NCI-H2107 treated with DMSO at 0.1 percent for 48 hours (cell line): ENCODE measurements at regions not wholly inside any gene's neighbourhood (a gene's known extent, or its start where the extent isn't known, plus 50 kb on each side); places are given as distances from the start of the nearest gene placed in this dataset.
"Not testable (repeated sequence)": the region's sequence is repeated elsewhere in the genome, so short reads cannot be mapped to it uniquely, and the experiment has no call there.

Experiments used
- DNase-seq: peaks from one replicate; lab custom pipeline; 2025; ENCODE audit not compliant: unreplicated experiment; lab: John Stamatoyannopoulos, UW

DNA sequence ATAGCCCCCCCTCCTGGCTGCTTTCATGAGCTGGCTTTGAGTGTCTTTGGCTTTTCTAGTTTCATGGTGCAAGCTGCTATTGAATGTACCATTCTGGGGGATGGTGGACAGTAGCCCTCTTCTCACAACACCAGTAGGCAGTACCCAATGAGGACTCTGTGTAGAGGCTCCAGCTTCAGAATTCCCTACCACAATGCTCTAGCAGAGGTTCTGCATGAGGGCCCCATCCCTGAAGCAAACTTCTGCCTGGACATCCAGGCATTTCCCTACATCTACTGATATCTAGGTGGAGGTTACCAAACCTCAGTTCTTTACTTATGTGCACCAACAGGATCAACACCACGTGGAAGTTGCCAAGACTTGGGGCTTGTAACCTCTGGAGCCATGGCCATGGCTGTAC is 1742.9 kb downstream of the SI start:
- DNase-seq: no peak

DNA sequence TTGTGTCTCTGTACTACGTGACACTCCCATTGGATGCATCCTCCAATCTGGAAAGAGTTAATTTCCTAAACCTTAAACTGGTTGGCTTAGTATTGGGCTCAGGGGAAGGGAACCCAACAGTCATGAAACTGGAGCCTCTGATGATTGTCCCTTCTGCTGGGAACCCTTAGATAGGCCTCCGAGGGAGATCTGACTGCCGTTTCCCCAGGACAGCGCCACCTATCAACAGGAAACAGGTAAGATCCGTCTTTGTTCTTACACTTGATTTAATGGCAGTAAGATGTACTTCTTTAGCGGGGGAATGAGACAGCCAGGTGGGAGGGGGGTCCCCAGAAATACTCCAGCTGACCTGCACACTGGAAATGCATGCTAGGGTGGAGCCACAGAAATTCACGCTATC is 1749.6 kb downstream of the SI start:
- no peak for DNase-seq

DNA sequence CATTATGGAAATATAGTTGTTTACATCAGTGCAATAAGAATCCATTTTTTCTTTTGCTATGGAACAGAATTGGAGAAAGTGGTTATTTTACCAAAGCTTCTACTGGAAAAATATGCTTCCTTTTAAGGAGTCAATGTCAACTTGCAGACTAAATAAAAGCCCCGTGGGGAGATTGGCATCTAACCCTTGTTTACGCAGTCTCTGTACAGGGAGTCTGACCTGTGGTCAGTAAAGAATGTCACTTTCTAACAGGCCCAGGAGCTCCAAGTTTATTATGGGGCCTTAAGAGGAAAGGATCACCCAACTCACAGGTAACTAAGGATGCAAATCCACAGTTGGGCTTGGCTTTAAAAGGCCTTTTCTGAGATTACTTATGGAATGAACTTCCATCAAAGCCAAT is 1751.2 kb downstream of the SI start:
- no peak for DNase-seq

DNA sequence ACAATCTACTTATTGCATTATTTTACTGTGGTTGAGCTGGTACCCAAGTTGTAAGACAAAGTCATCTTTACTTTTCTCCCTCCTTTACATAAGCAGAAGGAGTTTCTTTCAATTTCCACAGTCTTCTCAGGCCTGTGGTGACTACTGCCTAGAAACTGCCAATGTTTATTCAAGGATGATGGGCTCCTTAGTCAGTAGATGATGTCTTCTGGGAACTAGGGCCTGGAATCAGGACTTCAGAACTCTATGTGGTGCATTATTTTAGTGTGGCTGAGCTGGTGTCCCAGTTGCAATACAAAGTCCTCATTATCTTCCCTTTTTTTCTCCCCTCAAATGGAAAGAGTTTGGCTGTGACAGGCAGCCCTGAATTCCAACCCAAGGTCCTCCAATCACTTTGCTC is 1762.5 kb downstream of the SI start:
- no peak for DNase-seq

DNA sequence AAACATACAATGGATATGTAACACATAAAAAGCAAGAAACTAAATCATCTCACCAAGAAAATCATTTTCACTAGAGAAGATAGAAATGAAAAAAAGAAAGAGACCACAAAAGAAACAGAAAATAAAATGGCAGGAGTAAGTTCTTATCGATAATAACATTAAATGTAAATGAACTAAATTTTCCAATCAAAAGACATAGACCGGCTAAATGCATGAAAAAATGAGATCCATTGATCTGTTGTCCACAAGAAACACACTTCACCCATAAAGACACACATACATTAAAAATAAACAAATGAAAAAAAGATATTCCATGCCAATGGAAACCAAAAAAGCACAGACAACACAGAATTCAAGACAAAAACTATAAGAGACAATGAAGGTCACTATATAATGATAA is 1771.9 kb downstream of the SI start:
- DNase-seq: no peak

DNA sequence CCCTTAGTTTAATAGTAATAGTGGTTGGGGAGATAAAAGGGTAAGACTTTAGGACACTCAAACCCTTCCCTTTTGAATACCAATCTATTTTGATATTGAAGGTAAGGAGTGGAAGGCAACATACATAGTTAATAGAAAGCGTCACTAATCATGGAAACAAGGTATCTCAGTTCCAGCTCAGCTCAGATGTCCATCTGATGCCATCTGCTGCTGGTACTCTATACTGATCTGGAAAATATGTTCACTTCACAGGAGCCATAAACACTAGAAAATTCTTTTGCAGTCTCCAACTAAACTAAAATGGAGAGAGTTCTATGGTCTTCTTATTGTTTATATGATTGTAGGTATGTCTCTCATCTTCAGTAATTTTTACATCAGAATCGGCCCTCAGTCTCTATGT is 1777.1 kb downstream of the OTOL1 start:
- DNase-seq: no peak

DNA sequence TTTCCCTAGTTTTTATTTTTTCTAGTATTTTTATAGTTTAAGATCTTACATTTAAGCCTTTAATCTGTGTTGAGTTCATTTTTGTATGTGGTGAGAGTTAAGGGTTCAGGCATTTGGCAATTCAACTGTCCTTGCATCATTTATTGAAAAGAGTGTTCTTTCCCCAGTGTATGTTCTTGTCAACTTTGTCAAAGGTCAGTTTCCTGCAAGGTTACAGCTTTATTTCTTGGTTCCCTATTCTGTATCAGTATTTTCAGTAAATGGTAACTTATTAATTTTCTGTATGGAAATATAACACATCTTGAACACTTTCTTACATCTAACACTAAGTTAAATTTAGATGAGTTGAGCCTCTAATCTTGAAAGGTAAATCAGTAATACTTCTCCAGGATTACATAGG is 1770.1 kb downstream of the OTOL1 start:
- DNase-seq: no peak

DNA sequence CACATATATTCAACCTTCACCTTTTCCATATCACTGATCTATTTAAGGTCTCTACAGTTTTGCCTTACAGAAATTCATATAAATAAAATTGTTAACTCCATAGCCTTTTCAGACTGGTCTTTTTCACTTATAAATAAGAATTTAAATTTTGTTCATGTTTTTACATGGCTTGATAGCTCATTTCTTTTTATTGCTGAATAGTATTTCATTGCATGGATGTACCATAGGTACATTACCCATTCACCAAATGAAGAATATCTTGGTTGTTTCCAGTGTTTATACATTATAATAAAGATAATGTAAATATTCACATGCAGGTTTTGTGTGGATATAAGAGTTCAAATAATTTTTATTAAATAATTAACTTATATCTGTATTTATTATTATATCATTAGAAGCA is 1765.0 kb downstream of the OTOL1 start:
- no peak for DNase-seq

DNA sequence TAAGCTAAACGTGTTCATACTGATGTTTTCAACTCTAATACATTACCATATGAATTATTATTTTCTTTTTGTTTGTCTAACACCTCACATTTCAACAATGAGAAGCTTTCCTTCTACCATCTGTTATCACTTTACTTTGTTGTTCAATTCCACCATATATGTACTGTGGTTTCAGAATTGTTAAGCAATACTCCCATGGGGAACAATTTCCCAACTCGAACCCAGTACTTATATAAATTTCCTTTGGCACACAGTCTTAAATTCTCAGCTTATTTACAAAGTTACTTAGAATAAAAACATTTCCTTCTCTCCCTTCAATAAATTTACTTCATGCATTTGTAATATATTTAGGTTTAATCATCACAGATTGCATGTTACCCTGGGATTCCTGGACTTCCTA is 1764.4 kb downstream of the OTOL1 start:
- no peak for DNase-seq

DNA sequence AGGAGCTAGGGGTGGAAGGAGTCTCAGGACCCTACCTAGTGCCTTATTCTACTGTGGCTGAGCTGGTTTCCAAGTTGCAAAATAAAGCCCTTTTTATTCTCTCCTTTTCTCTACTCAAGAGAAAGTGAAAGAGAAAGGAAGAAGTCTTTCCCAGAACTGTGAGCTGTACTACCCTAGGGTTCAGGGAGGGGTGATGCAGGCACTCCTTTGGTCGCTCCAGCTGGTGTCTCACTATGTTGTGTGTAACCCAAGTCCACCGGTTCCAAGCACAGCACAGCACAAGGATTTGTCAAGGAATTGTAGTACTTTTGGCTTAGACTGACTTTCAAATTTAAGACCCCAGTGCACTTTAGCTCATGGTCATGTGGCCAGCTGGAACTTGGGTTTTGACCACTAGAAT is 1721.7 kb downstream of the OTOL1 start:
- no peak for DNase-seq

DNA sequence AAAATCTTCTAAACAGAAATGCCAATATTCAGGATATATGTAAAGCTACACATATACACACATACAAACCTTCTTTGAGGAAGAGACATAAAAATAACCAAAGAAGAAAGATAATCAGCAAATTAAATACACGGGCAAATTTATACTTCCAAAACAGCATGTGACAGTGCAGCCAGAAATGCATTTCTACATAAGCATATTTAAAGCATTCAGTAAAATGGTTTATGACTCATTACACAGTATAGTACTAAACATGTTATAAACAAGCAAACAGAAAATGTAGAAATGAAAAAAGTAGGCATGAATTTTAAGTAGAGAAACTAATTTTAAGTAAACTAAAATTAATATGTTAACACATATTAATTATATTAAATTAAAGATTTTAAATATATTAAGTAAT is 1717.2 kb downstream of the OTOL1 start:
- no peak for DNase-seq

DNA sequence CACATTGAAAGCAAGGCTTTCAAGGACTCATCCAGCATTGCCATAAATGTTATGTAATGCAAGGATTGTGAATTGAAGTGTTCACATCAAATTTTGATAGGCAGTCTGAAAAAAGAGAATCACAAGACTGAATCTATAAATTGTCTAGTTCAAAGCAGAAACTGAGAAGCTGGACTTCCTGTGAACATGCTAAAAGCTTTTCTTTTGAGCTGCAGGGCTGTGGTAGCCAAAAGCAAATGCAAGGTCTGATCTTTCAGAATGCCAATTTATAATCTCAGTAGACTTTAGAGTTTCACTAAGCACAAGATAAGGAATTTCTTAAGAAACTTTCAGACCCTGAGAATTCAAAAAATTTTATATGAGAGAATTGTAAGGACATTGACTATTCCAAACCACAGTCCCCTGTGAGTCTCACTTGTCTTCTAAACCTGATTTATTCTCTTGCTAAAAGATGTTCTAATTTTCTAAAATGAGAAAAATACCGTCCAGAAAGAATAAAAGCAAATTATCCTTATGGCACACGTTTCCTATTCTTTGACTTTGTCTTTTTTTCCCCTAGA is 1700.3 kb downstream of the OTOL1 start:
- no peak for DNase-seq

DNA sequence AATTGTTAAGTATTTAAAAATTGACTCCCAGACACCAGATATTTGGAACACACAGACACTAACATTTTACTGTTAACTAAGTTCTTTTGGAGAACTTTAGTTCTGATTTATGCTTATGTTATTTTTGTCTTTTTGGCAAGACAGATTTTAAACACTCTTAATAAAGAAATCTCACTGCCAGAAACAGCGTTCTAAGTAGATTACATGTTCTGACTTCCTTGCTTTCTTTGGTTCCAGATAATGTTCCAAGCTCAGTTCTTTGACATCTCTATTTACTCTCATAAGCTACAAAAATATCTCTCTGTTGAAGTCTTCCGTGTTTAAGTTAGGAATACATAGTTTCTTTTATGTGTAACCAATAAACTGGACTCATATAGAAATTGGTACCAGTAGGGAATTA is 1699.6 kb downstream of the OTOL1 start:
- no peak for DNase-seq

DNA sequence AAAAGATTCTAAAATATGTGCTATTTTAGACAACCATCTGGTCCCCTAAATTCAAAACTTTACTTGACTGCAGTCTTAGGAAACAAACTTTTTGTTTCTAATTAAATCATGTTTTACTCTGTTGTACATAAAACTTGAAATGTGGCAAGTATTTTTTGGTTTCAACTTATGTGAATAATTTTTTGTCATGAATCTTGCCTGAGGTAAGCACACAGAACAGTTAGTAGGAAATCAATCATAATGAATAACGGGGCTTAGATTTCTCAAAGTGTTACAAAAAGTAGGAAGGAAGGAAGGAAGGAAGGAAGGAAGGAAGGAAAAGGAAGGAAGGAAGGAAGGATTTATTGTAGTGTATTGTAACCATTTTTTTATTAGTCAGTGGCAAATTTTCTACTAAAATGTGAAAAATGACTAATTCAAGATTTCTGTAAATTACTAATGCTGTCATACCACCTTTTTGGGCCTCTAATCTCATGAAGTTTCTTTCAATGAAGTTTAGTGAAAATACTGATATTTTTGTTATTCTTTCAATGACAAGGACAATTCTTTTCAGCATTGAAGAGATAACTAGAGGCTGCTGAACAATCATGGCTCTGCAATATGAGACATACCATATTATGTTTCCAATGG is 1689.2 kb downstream of the OTOL1 start:
- DNase-seq: no peak

DNA sequence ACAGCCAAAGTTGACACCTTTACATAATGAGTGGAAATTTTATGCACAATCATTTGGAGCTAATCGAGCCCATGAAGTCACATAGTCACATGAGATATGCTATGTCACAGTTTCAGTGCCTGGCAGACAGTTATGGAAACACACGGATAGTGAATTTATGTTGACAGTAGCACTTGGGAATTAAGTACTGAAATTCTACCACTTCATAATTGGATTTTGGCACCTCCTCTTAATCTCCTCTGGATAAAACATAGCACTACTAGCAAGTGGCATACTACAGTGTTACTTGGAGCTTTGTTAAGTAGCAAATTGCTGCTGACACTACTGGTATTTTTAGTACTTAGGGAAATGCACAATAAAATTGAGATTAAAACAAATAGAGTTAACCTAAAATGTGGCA is 1679.4 kb downstream of the OTOL1 start:
- DNase-seq: no peak

DNA sequence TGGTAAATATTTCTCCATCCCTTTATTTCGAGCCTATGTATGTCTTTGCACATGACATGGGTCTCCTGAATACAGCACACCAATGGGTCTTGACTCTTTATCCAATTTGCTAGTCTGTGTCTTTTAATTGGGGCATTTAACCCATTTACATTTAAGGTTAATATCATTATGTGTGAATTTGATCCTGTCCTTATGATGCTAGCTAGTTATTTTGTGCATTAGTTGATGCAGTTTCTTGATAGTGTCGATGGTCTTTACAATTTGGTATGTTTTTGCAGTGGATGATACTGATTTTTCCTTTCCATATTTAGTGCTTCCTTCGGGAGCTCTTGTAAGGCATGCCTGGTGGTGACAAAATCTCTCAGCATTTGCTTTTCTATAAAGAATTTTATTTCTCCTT is 1675.9 kb downstream of the OTOL1 start:
- DNase-seq: not testable (repeated sequence)

DNA sequence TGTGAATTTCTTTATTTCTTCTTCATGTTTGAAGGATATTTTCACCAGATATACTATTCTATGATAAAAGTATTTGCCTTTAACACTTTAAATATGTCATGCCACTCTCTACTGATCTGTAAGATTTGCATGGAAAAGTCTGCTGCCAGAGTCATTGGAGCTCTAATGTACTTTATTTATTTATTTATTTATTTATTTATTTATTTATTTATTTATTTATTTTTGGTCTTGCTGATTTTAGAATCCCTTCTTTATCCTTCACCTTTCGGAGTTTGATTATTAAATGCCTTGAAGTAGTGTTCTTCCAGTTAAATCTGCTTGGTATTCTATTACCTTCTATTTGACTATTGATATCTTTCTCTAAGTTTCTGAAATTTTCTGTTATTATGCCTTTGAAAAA is 1669.6 kb downstream of the OTOL1 start:
- DNase-seq: no peak

DNA sequence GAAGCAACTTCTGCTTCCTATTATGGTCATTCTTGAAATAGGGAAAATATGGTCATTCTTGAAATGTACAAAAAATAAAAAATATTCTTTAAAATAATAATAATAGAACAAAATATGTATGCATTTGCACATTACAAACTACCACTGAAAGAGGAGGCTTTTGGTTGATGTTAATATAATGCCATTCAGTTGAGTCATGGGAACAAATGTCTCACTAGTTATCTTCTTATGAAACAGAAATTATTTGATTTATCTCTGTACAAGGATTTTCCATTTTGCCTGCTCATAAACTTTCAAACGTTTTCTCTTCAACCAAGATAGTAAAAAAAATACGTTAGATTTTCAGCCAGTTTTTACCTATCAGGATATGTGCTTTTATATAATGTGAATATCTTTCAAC is 1662.7 kb downstream of the OTOL1 start:
- no peak for DNase-seq

DNA sequence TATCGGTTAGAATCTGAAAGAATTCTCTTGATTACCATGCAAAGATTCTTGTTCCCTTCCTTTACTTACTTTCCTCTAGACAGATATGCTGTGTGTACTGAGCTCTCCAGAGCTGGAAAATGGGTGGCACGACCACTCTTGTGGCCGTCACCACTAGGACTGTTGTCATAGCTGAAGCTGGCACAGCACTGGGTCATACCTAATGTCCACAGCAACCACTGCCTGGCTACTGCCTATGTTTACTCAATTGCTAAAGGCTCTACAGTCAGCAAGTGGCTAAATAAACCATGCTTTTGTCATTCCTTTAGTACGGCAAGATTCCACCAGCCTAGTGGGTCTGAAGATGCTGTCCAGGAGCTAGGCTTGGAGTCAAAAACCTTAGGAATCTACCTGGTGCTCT is 1643.0 kb downstream of the OTOL1 start:
- no peak for DNase-seq

DNA sequence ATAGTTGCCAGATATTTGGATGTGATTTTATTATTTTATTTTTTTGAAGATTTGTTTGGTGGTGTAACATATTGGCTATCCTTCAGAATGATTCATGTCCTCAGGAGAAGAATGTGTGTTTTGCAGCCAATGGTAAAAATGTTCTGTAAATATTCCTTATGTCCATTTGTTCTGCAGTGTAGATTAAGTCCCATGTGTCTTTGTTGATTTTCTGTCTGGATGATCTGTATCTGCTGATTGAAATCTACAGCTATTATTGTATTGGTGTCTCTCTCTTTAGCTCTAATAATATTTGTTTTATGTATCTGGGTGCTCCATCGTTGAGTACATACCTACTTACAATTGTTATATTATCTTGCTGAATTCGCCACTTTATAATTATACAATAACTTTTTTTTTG is 1641.7 kb downstream of the OTOL1 start:
- no peak for DNase-seq

DNA sequence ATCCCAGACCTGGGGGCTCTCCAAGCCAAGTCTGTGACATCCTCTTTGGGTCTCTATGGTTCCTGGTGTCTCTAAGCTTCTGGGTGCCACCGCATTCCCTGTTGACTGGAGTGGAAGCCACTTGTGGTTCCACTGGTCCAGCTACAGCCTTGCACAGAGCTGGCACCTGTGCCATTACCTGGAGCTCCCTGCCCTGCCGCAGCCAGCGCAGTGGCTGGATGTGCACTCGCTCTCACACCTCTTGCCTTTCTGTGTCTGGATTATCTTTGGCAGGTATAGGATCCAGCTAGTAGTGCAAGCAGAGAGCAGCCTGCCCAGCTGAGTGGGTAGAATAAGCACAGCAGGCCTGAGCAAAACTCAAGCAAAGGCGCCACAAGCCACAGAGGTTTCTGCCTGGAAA is 1635.5 kb downstream of the OTOL1 start:
- DNase-seq: no peak

DNA sequence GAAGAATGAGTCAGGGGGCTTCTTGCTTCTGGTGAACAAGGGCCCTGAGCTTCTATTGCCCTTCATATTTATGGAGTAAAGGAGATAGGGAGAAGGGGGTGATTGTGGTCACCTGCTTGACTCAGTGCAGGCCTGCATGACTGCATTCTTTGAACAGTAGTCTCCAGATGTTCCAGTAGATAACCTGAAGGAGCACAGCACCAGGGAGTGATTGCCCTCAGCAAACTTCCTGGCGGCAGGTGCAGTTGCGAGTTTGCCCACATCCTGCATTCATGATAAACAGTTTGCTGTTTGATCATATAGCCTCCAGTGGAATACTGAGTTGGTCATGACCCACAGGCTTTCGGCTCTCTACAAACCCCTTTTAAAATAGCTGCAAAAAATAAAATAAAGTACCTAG is 1632.7 kb downstream of the OTOL1 start:
- DNase-seq: no peak

DNA sequence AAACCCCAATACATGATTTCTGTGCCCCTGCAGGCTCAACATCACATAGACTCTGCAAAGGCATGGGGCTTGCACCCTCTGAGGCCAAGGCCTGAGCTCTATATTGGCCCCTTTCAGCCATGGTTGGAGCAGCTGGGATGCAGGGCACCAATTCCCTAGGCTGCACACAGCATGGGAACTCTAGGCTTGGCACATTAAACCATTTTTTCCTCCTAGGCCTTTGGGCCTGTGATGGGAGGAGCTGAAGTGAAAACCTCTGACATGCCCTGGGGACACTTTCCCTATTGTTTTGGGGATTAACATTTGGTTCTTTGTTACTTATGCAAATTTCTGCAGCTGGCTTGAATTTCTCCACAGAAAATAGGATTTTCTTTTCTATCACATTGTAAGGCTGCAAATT is 1629.5 kb downstream of the OTOL1 start:
- DNase-seq: no peak
